GM23338 (cell line): ENCODE measurements at regions not wholly inside any gene's neighbourhood (a gene's known extent, or its start where the extent isn't known, plus 50 kb on each side); places are given as distances from the start of the nearest gene placed in this dataset.

Experiments
- CREB1 ChIP-seq: fragments of 250-450 bp; sonication (Bioruptor Pico); IDR thresholded peaks from 2 replicates; pipeline ENCODE4 v1.5.0; 2020; ENCODE audit warnings: low read depth, mild to moderate bottlenecking, moderate library complexity
- CTCF ChIP-seq, 2 experiments: fragments of 200-600 bp in 1 of 2; sonication (generic) in 1 of 2; conservative IDR thresholded peaks; 2 replicates each; pipeline versions ENCODE4 v1.5.1 to v1.6.1; 2016 to 2017; ENCODE audit warnings: antibody characterized with exemption in 2 of 2, low read depth in 2 of 2, mild to moderate bottlenecking in 2 of 2, moderate library complexity in 1 of 2
- ETS1 ChIP-seq: IDR thresholded peaks from 2 replicates; pipeline ENCODE4 v1.6.1; 2016; ENCODE audit warnings: antibody characterized with exemption
- EZH2 ChIP-seq: fragments of 200-600 bp; sonication (generic); IDR thresholded peaks from one replicate; pipeline ENCODE4 v1.8.0; 2017; ENCODE audit warnings: antibody characterized with exemption, mild to moderate bottlenecking, low read depth; ENCODE audit not compliant: unreplicated experiment
- EZH2phosphoT487 ChIP-seq: fragments of 200-600 bp; sonication (generic); IDR thresholded peaks from one replicate; pipeline ENCODE4 v1.8.1; 2018; ENCODE audit warnings: antibody characterized with exemption; ENCODE audit not compliant: unreplicated experiment
- JUNB ChIP-seq: IDR thresholded peaks from one replicate; pipeline ENCODE4 v1.6.1; 2016; ENCODE audit warnings: antibody characterized with exemption; ENCODE audit not compliant: unreplicated experiment
- NANOG ChIP-seq: IDR thresholded peaks from 2 replicates; pipeline ENCODE4 v1.6.1; 2016; ENCODE audit warnings: antibody characterized with exemption, borderline replicate concordance
- POLR2AphosphoS5 ChIP-seq: IDR thresholded peaks from 2 replicates; pipeline ENCODE4 v1.6.1; 2016; ENCODE audit warnings: antibody characterized with exemption, low read depth
- REST ChIP-seq: IDR thresholded peaks from one replicate; pipeline ENCODE4 v1.6.1; 2018; ENCODE audit warnings: antibody characterized with exemption; ENCODE audit not compliant: unreplicated experiment
- STAT1 ChIP-seq: IDR thresholded peaks from one replicate; pipeline ENCODE4 v1.6.1; 2016; ENCODE audit warnings: antibody characterized with exemption; ENCODE audit not compliant: unreplicated experiment
- ZNF114 ChIP-seq: fragments of 250-450 bp; sonication (Bioruptor Pico); IDR thresholded peaks from 2 replicates; pipeline ENCODE4 v1.5.0; 2020; ENCODE audit warnings: mild to moderate bottlenecking, moderate library complexity
- ZNF331 ChIP-seq: fragments of 250-450 bp; sonication (Bioruptor Pico); IDR thresholded peaks from 2 replicates; pipeline ENCODE4 v1.5.0; 2020; ENCODE audit warnings: low read depth, mild to moderate bottlenecking, moderate library complexity
- ZNF462 ChIP-seq: fragments of 250-450 bp; sonication (Bioruptor Pico); IDR thresholded peaks from 2 replicates; pipeline ENCODE4 v1.5.0; 2020; ENCODE audit warnings: mild to moderate bottlenecking, moderate library complexity

GRCh38 chr7:50203521-50203920 is 101.0 kb upstream of the IKZF1 start:
- TF ChIP-seq CTCF (conservative IDR thresholded peaks at IDR 0.05; ENCODE audit: low read depth in 2 of 2) (no peak), EZH2phosphoT487 (no peak), REST (no peak), POLR2AphosphoS5 (no peak), STAT1 (no peak), EZH2 (no peak), JUNB (no peak), CREB1 (CRISPR knock-in tag) (no peak), ZNF331 (CRISPR knock-in tag) (no peak), ZNF114 (no peak), ETS1 (no peak), NANOG (no peak), ZNF462 (CRISPR knock-in tag) (no peak)
